HCT116 (cell line): ENCODE measurements at regions not wholly inside any gene's neighbourhood (a gene's known extent, or its start where the extent isn't known, plus 50 kb on each side); places are given as distances from the start of the nearest gene placed in this dataset.

Experiments used
- ATAC-seq: fragments of 200-7000 bp; cut with Tn5 transposase; 2 replicates; pipeline ENCODE4 v1.9.1; 2020; ENCODE audit warnings: mild to moderate bottlenecking, moderate library complexity
- BruUV-seq: library from RNA; stranded (reverse); fragments of 400-500 nt; replicated peaks from 2 replicates; lab custom pipeline; 2021; lab: Mats Ljungman, UMichigan
- CTCF ChIA-PET: fragments of 300-600 bp; sonication (Branson Sonifier 250); formaldehyde crosslinking; loops from one replicate; lab custom pipeline; 2021; ENCODE audit warnings: antibody characterized with exemption; lab: Charles Lee
- POLR2A ChIA-PET: fragments of 300-600, 350-600 bp; sonication (Branson Sonifier 250); formaldehyde crosslinking; loops from one replicate; lab custom pipeline; 2021; ENCODE audit warnings: antibody characterized with exemption; lab: Charles Lee
- RAD21 ChIA-PET, 2 experiments: fragments of 300-600 bp; sonication (Branson Sonifier 250); formaldehyde crosslinking; loops; one replicate each; lab custom pipeline; 2023; ENCODE audit warnings: low total read pairs in 2 of 2; ENCODE audit not compliant: uncharacterized antibody in 2 of 2, unreplicated experiment in 2 of 2, low non-redundant PET in 1 of 2; lab: Charles Lee
- DNase-seq: peaks from one replicate; pipeline ENCODE4 v3.0.0-alpha.2; 2010; ENCODE audit warnings: low read depth, low spot score
- H2AFZ ChIP-seq: fragments of 200-600 bp; shearing (Covaris generic), sonication (generic); 2 replicates; pipeline ENCODE4 v1.6.1; 2017; ENCODE audit warnings: low read depth, mixed run types, mixed read lengths, antibody characterized with exemption, low read length; ENCODE audit not compliant: poor library complexity, severe bottlenecking
- H3K27ac ChIP-seq: 2 replicates; pipeline ENCODE4 v1.5.1; 2012; ENCODE audit warnings: low read depth, low read length
- H3K27me3 ChIP-seq: fragments of 200-600 bp; sonication (generic); 2 replicates; pipeline ENCODE4 v1.6.1; 2016; ENCODE audit warnings: mixed run types, low read length, mixed read lengths; ENCODE audit not compliant: insufficient read depth
- H3K36me3 ChIP-seq, 2 experiments: fragments of 200-500 bp in 1 of 2; fragments of 200-600 bp in 1 of 2; sonication (Bioruptor generic) in 1 of 2; sonication (generic) in 1 of 2; 2 replicates each; pipeline versions ENCODE4 v1.5.1 to v1.6.1; 2014 to 2016; ENCODE audit warnings: low read length in 2 of 2, inconsistent platforms in 1 of 2, mixed read lengths in 1 of 2, mixed run types in 1 of 2; ENCODE audit not compliant: insufficient read depth in 2 of 2, control insufficient read depth in 1 of 2
- H3K4me1 ChIP-seq, 2 experiments: fragments of 200-600 bp in 1 of 2; sonication (generic) in 1 of 2; 2 replicates each; pipeline versions ENCODE4 v1.5.1 to v1.6.1; 2012 to 2017; ENCODE audit warnings: low read length in 2 of 2, inconsistent platforms in 1 of 2, mild to moderate bottlenecking in 1 of 2, mixed read lengths in 1 of 2, mixed run types in 1 of 2, moderate library complexity in 1 of 2; ENCODE audit not compliant: insufficient read depth in 2 of 2, control insufficient read depth in 1 of 2
- H3K4me2 ChIP-seq: fragments of 200-600 bp; sonication (generic); 2 replicates; pipeline ENCODE4 v1.6.1; 2017; ENCODE audit warnings: mixed run types, low read length, mixed read lengths
- H3K4me3 ChIP-seq, 2 experiments: fragments of 200-600 bp in 1 of 2; sonication (generic) in 1 of 2; replicated peaks in 1 of 2; 2 replicates each; pipeline ENCODE4 v1.5.1; 2011 to 2016; ENCODE audit warnings: low read length in 2 of 2, control low read depth in 1 of 2, low read depth in 1 of 2, mild to moderate bottlenecking in 1 of 2, mixed read lengths in 1 of 2, mixed run types in 1 of 2
- H3K79me2 ChIP-seq: fragments of 200-600 bp; sonication (generic); 2 replicates; pipeline ENCODE4 v1.6.1; 2017; ENCODE audit warnings: mild to moderate bottlenecking, mixed run types, low read length, moderate library complexity, mixed read lengths; ENCODE audit not compliant: insufficient read depth
- H3K9ac ChIP-seq: fragments of 200-600 bp; sonication (generic); 2 replicates; pipeline ENCODE4 v1.6.1; 2016; ENCODE audit warnings: low read length, mixed read lengths
- H3K9me2 ChIP-seq: fragments of 200-600 bp; sonication (generic), shearing (Covaris generic); 2 replicates; pipeline ENCODE4 v1.6.1; 2017; ENCODE audit warnings: mixed run types, mild to moderate bottlenecking, moderate library complexity; ENCODE audit not compliant: insufficient read depth
- H3K9me3 ChIP-seq, 2 experiments: fragments of 200-500 bp in 1 of 2; fragments of 200-600 bp in 1 of 2; sonication (Bioruptor generic) in 1 of 2; sonication (generic) in 1 of 2; 2 replicates each; pipeline ENCODE4 v1.6.1; 2014 to 2017; ENCODE audit warnings: low read length in 2 of 2, mixed read lengths in 2 of 2, inconsistent platforms in 1 of 2, low read depth in 1 of 2, mild to moderate bottlenecking in 1 of 2, mixed run types in 1 of 2, moderate library complexity in 1 of 2; ENCODE audit not compliant: control insufficient read depth in 1 of 2, insufficient read depth in 1 of 2
- H4K20me1 ChIP-seq: fragments of 200-600 bp; sonication (generic), shearing (Covaris generic); 2 replicates; pipeline ENCODE4 v1.6.1; 2017; ENCODE audit warnings: mixed run types, mild to moderate bottlenecking, moderate library complexity; ENCODE audit not compliant: insufficient read depth
- CBX3 ChIP-seq: IDR thresholded peaks from 2 replicates; pipeline ENCODE4 v1.6.1; 2012; ENCODE audit warnings: low read depth
- CEBPB ChIP-seq: IDR thresholded peaks from 2 replicates; pipeline ENCODE4 v1.6.1; 2012; ENCODE audit warnings: low read depth
- EGR1 ChIP-seq: IDR thresholded peaks from 2 replicates; pipeline ENCODE4 v1.6.1; 2012; ENCODE audit warnings: low read depth
- ELF1 ChIP-seq: IDR thresholded peaks from 2 replicates; pipeline ENCODE4 v1.6.1; 2012; ENCODE audit warnings: low read depth, borderline replicate concordance
- EZH2 ChIP-seq: fragments of 200-600 bp; sonication (generic); IDR thresholded peaks from 2 replicates; pipeline ENCODE4 v1.6.1; 2017; ENCODE audit warnings: antibody characterized with exemption, mixed run types
- EZH2phosphoT487 ChIP-seq: fragments of 200-600 bp; IDR thresholded peaks from 2 replicates; pipeline ENCODE4 v1.6.1; 2018; ENCODE audit warnings: antibody characterized with exemption, borderline replicate concordance
- FOSL1 ChIP-seq: IDR thresholded peaks from 2 replicates; pipeline ENCODE4 v1.6.1; 2012; ENCODE audit warnings: low read depth
- JUND ChIP-seq: IDR thresholded peaks from 2 replicates; pipeline ENCODE4 v1.6.1; 2012
- POLR2A ChIP-seq: IDR thresholded peaks from 2 replicates; pipeline ENCODE4 v1.7.0; 2011; ENCODE audit warnings: borderline replicate concordance; ENCODE audit not compliant: insufficient read depth, insufficient read length; ENCODE audit errors: extremely low read depth
- POLR2AphosphoS5 ChIP-seq: IDR thresholded peaks from 2 replicates; pipeline ENCODE4 v1.6.1; 2011; ENCODE audit warnings: mild to moderate bottlenecking, low read depth, low read length, moderate library complexity
- SIN3A ChIP-seq: IDR thresholded peaks from 2 replicates; pipeline ENCODE4 v1.6.1; 2012; ENCODE audit warnings: low read depth
- SP1 ChIP-seq: IDR thresholded peaks from 2 replicates; pipeline ENCODE4 v1.6.1; 2012; ENCODE audit warnings: low read depth
- TCF7L2 ChIP-seq: IDR thresholded peaks from 2 replicates; pipeline ENCODE4 v1.7.0; 2011; ENCODE audit warnings: borderline replicate concordance, inconsistent platforms; ENCODE audit not compliant: insufficient read depth, insufficient read length; ENCODE audit errors: extremely low read depth
- YY1 ChIP-seq: IDR thresholded peaks from 2 replicates; pipeline ENCODE4 v1.6.1; 2011; ENCODE audit warnings: low read length, low read depth, moderate library complexity, mild to moderate bottlenecking; ENCODE audit not compliant: insufficient replicate concordance; ENCODE audit errors: extremely low read depth
- ZFX ChIP-seq: fragments of 450-650 bp; IDR thresholded peaks from 2 replicates; pipeline ENCODE4 v1.6.1; 2017
- ZNF274 ChIP-seq: fragments of 200-500 bp; sonication (Bioruptor generic); IDR thresholded peaks from 2 replicates; pipeline ENCODE4 v1.6.1; 2014; ENCODE audit warnings: mild to moderate bottlenecking, low read depth, low read length, inconsistent platforms
- intact Hi-C: fragments of 100-400 bp; cut with micrococcal nuclease; formaldehyde crosslinking; loops from 2 replicates; pipeline ENCODE4 v1.10.0; 2022

GRCh38 chr20:7540923-7541322 lies 399.3 kb downstream of the HAO1 start:
- Histone ChIP-seq H3K9ac (no peak overlapping the region), H3K79me2 (no peaks in the 10 kb centered on the region), H4K20me1 (no peaks in the 10 kb centered on the region), H3K9me2 (no peaks in the 10 kb centered on the region), H3K4me1 (no peaks in the 10 kb centered on the region), H3K27me3 (no peaks in the 10 kb centered on the region), H3K36me3 (no peaks in the 10 kb centered on the region), H3K4me3 (no peak overlapping the region), H3K9me3 (peaks cover 0 to 8% of the 10 kb centered on the region in 2 experiments; a peak in 1 of 4 replicates), H2AFZ (no peak overlapping the region), H3K4me2 (no peak overlapping the region), H3K27ac (no peak overlapping the region)
- POLR2A ChIA-PET, result no interaction called here
- TF ChIP-seq EZH2 (no peak), SP1 (no peak), JUND (no peak), YY1 (no peak), CEBPB (no peak), EGR1 (no peak), ZFX (no peak), ELF1 (no peak), FOSL1 (no peak), POLR2AphosphoS5 (no peak), EZH2phosphoT487 (no peak), CBX3 (no peak), SIN3A (no peak), POLR2A (no peak), TCF7L2 (no peak), ZNF274 (no peak)
- no TSS peak for BruUV-seq
- DNase-seq (no peak), ATAC-seq (no peak)
- CTCF ChIA-PET, result no interaction called here
- intact Hi-C loops, result no loop called here
- RAD21 ChIA-PET, result no interaction called here
